ENCODE measurements at regions not wholly inside any gene's neighbourhood (a gene's known extent, or its start where the extent isn't known, plus 50 kb on each side); places are given as distances from the start of the nearest gene placed in this dataset.

DNA sequence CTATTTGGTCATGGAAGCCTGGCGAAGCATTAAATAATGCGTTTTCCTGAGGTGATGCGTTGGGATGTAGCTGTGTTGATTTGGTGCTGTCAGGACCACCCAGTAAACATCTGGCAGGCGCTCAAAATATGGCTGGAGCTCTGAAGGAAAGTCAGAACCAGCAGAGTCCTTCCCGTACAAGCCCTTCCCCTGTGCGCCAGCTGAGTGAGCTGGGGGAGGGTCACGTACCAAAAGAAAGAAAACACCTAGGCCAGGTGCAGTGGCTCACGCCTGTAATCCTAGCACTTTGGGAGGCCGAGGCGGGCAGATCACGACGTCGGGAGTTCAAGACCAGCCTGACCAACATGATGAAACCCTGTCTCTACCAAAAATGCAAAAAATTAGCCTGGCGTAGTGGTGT is 55.6 kb upstream of the CECR2 start:
- 93 to 96% methylated on average over 14 of the region's 14 CpGs for WGBS, 2 experiments (ENCODE audit: insufficient coverage in 1 of 2, insufficient read length in 1 of 2)
- H3K9me3 ChIP-seq (ENCODE audit: control insufficient read depth, low read length), result no peaks in the 10 kb centered on the region
- no peaks in the 10 kb centered on the region for H3K27me3 Mint-ChIP-seq (ENCODE audit: insufficient read depth)
- peaks cover 1% of the 10 kb centered on the region for H3K4me1 Mint-ChIP-seq
- H3K4me3 ChIP-seq (ENCODE audit: low read length), result no peak overlapping the region
- H3K36me3 ChIP-seq (ENCODE audit: control insufficient read depth, insufficient read depth, low read length), result no peaks in the 10 kb centered on the region
- H3K27ac ChIP-seq (ENCODE audit: low read depth, low read length), result no peak overlapping the region
- no peaks in the 10 kb centered on the region for H3K9me3 Mint-ChIP-seq
- H3K4me3 Mint-ChIP-seq, result no peak overlapping the region
- no peaks in the 10 kb centered on the region for H3K4me1 ChIP-seq (ENCODE audit: control insufficient read depth, insufficient read depth, low read length)
- TF ChIP-seq, protein P1, sequence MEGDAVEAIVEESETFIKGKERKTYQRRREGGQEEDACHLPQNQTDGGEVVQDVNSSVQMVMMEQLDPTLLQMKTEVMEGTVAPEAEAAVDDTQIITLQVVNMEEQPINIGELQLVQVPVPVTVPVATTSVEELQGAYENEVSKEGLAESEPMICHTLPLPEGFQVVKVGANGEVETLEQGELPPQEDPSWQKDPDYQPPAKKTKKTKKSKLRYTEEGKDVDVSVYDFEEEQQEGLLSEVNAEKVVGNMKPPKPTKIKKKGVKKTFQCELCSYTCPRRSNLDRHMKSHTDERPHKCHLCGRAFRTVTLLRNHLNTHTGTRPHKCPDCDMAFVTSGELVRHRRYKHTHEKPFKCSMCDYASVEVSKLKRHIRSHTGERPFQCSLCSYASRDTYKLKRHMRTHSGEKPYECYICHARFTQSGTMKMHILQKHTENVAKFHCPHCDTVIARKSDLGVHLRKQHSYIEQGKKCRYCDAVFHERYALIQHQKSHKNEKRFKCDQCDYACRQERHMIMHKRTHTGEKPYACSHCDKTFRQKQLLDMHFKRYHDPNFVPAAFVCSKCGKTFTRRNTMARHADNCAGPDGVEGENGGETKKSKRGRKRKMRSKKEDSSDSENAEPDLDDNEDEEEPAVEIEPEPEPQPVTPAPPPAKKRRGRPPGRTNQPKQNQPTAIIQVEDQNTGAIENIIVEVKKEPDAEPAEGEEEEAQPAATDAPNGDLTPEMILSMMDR (conservative IDR thresholded peaks at IDR 0.05), result no peak
- no peak for DNase-seq
- no peak overlapping the region for H3K27ac Mint-ChIP-seq
- no peaks in the 10 kb centered on the region for H3K27me3 ChIP-seq (ENCODE audit: control insufficient read depth, insufficient read depth, low read length, poor library complexity, severe bottlenecking)
- no peak overlapping the region for H3K9ac ChIP-seq (ENCODE audit: extremely low read depth, low read length, poor library complexity, severe bottlenecking)
- H3K36me3 Mint-ChIP-seq (ENCODE audit: low read depth), result no peaks in the 10 kb centered on the region

DNA sequence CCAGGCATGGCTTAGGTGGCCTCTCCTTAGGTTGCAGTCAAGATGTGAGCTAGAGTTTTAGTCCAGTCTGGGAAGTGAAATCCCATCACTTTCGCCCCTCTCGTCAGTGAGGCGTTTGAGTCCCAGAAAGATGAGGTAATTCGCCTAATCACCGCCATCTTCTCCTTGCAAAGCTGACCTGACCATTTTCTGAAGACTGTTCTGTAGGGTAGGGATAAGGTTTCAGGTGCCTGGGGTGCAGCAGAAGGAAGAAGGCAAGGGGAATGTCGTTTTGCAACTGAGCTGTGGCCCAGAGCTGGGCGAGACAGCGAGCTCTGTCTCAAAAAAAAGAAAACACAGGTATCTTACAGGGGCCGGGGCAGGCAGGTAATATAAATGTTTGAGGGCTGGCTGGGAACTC is 61.7 kb upstream of the CECR2 start:
- no peak overlapping the region for H3K27ac ChIP-seq (ENCODE audit: low read depth, low read length)
- H3K4me3 ChIP-seq (ENCODE audit: low read length), result no peak overlapping the region
- H3K4me1 ChIP-seq (ENCODE audit: control insufficient read depth, insufficient read depth, low read length), result peaks cover 2% of the 10 kb centered on the region
- H3K27ac Mint-ChIP-seq, result peak overlapping the region; percentile 92
- H3K4me3 Mint-ChIP-seq, result no peak overlapping the region
- H3K9me3 ChIP-seq (ENCODE audit: control insufficient read depth, low read length), result no peaks in the 10 kb centered on the region
- no peaks in the 10 kb centered on the region for H3K27me3 Mint-ChIP-seq (ENCODE audit: insufficient read depth)
- peak; percentile 58 for DNase-seq
- H3K36me3 ChIP-seq (ENCODE audit: control insufficient read depth, insufficient read depth, low read length), result no peaks in the 10 kb centered on the region
- WGBS, 2 experiments (ENCODE audit: insufficient coverage in 1 of 2, insufficient read length in 1 of 2), result 90 to 94% methylated on average over 6 to 9 of the region's 9 CpGs
- H3K4me1 Mint-ChIP-seq, result peaks cover 22% of the 10 kb centered on the region
- H3K36me3 Mint-ChIP-seq (ENCODE audit: low read depth), result no peaks in the 10 kb centered on the region
- TF ChIP-seq, protein P1 (conservative IDR thresholded peaks at IDR 0.05), result no peak
- H3K27me3 ChIP-seq (ENCODE audit: control insufficient read depth, insufficient read depth, low read length, poor library complexity, severe bottlenecking), result no peaks in the 10 kb centered on the region
- no peak overlapping the region for H3K9ac ChIP-seq (ENCODE audit: extremely low read depth, low read length, poor library complexity, severe bottlenecking)
- H3K9me3 Mint-ChIP-seq, result no peaks in the 10 kb centered on the region

DNA sequence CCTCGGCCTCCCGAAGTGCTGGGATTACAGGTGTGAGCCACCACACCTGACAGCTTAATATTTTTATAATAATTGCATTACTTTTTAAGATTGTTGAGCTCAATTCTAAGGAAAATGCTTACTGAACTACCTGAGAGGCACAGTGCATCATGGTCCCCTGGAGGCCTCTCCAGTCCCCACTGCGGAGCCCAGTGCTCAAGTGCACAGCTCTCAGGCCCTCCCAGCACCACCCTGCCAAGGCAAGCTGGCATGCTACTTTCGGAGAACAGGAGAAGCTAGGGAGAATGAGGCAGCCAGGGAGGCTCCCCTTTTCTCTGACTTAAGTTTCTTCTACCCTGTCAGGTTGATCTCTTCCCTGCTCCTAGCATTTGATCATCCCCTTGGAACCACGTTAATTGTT is 64.2 kb upstream of the CECR2 start:
- H3K9me3 Mint-ChIP-seq, result no peaks in the 10 kb centered on the region
- peaks cover 22% of the 10 kb centered on the region for H3K4me1 Mint-ChIP-seq
- no peak overlapping the region for H3K27ac ChIP-seq (ENCODE audit: low read depth, low read length)
- H3K27ac Mint-ChIP-seq, result no peak overlapping the region
- H3K36me3 Mint-ChIP-seq (ENCODE audit: low read depth), result no peaks in the 10 kb centered on the region
- TF ChIP-seq, protein P1 (conservative IDR thresholded peaks at IDR 0.05), result no peak
- no peak overlapping the region for H3K4me3 Mint-ChIP-seq
- no peaks in the 10 kb centered on the region for H3K36me3 ChIP-seq (ENCODE audit: control insufficient read depth, insufficient read depth, low read length)
- H3K9me3 ChIP-seq (ENCODE audit: control insufficient read depth, low read length), result peaks cover 2% of the 10 kb centered on the region
- H3K27me3 Mint-ChIP-seq (ENCODE audit: insufficient read depth), result no peaks in the 10 kb centered on the region
- 95 to 100% methylated on average over 1 to 5 of the region's 5 CpGs for WGBS, 2 experiments (ENCODE audit: insufficient coverage in 1 of 2, insufficient read length in 1 of 2)
- H3K4me3 ChIP-seq (ENCODE audit: low read length), result no peak overlapping the region
- no peaks in the 10 kb centered on the region for H3K27me3 ChIP-seq (ENCODE audit: control insufficient read depth, insufficient read depth, low read length, poor library complexity, severe bottlenecking)
- H3K9ac ChIP-seq (ENCODE audit: extremely low read depth, low read length, poor library complexity, severe bottlenecking), result no peak overlapping the region
- no peak for DNase-seq
- H3K4me1 ChIP-seq (ENCODE audit: control insufficient read depth, insufficient read depth, low read length), result peaks cover 2% of the 10 kb centered on the region

Data from endodermal cell (in vitro differentiated cells).